ENCODE measurements at regions not wholly inside any gene's neighbourhood (a gene's known extent, or its start where the extent isn't known, plus 50 kb on each side); places are given as distances from the start of the nearest gene placed in this dataset.

DNA sequence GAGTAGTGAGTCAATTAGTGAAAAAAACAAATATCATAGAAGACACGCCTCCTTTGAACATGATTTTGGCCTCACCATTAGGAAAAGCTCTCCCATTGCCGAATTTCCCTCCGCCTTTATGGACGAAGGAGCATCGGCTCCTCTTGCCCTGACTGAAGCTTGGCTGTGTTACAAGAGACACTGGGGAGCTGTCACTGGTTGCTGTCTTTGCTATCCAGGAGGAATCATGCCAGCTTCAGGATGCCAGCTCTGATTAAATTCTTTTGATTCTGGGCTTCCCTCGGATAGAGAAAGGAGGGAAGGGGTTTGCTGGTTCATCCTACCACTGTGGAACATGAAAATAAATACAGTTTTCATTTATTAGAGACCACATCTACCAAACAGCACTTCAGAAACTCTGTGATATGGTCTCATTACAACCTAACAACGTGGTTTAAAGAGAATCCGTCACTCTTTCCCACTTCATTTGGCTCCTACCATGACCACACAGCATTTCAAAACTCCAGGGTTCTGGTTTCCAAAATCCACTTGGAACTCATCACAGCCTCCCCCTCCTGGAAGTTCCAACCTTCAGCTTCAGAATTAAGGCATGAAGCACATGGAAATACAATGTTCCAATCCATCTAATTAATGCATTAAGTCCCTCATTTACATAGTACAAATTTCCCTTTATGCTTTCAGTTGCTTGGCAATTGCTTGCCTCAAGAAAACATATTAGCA, 446.0 kb downstream of the EFNB2 start:
- CTCF ChIA-PET (ENCODE audit: partially characterized antibody) = interaction anchor here (0.6 to 1.5 kb wide), 3 partner anchors 9 to 1518 kb away, joined by 3 to 4 read pairs (median 3); no protein-coding TSS in a partner anchor

More for the DNA sequence above, 446.0 kb downstream of the EFNB2 start:
- H3K27me3 ChIP-seq (replicated peaks in 1 of 4; ENCODE audit: control insufficient read depth in 3 of 4, extremely low read depth in 1 of 4, insufficient read depth in 3 of 4, low read length in 3 of 4) = no peaks in the 10 kb centered on the region
- H3K4ac ChIP-seq (replicated peaks; ENCODE audit: insufficient read length, low read depth, low read length) = no peak overlapping the region
- no peaks in the 10 kb centered on the region for H3K79me1 ChIP-seq (ENCODE audit: low read depth, low read length)
- TF ChIP-seq SIRT6 (IDR thresholded peaks at IDR 0.05; ENCODE audit: low read length) = no peak
- no peak for TF ChIP-seq EZH2 (IDR thresholded peaks at IDR 0.05; ENCODE audit: low read depth, low read length, severe bottlenecking)
- no peak for TF ChIP-seq ZNF274 (IDR thresholded peaks at IDR 0.05; ENCODE audit: borderline replicate concordance, extremely low read depth, low read length)
- no peak for TF ChIP-seq TAF1 (IDR thresholded peaks at IDR 0.05; ENCODE audit: low read depth, low read length)
- no peak for TF ChIP-seq BRCA1 (IDR thresholded peaks at IDR 0.05; ENCODE audit: low read depth, low read length)
- no peak for TF ChIP-seq FOSL1 (IDR thresholded peaks at IDR 0.05; ENCODE audit: insufficient read depth, low read depth, low read length)
- TF ChIP-seq ASH2L (IDR thresholded peaks at IDR 0.05; ENCODE audit: low read length) = no peak
- no peak for TF ChIP-seq PHF8 (conservative IDR thresholded peaks at IDR 0.05; ENCODE audit: low read depth, low read length)
- TF ChIP-seq POLR2AphosphoS5 (IDR thresholded peaks at IDR 0.05; ENCODE audit: low read depth, low read length) = no peak
- TF ChIP-seq BCL11A (IDR thresholded peaks at IDR 0.05; ENCODE audit: low read depth in 2 of 2, low read length in 2 of 2) = no peak
- TF ChIP-seq CEBPB (IDR thresholded peaks at IDR 0.05; ENCODE audit: low read depth, low read length) = no peak
- TF ChIP-seq HDAC6 (IDR thresholded peaks at IDR 0.05; ENCODE audit: low read depth, low read length) = no peak
- TF ChIP-seq SUZ12 (IDR thresholded peaks at IDR 0.05; ENCODE audit: low read length) = no peak
- no peak overlapping the region for H4K91ac ChIP-seq (replicated peaks; ENCODE audit: insufficient read length, low read length)
- no peak overlapping the region for H3K4me3 ChIP-seq (ENCODE audit: extremely low read depth in 1 of 4, insufficient read depth in 2 of 4, low read depth in 3 of 4, low read length in 4 of 4)
- no peak overlapping the region for H4K8ac ChIP-seq (ENCODE audit: extremely low read depth, insufficient read depth, low read length)
- H3K14ac ChIP-seq (ENCODE audit: insufficient read length) = no peak overlapping the region
- H3K9ac ChIP-seq (replicated peaks in 1 of 4; ENCODE audit: extremely low read depth in 1 of 4, low read depth in 3 of 4, low read length in 3 of 4) = no peak overlapping the region
- FAIRE-seq (no peak), DNase-seq (ENCODE audit: low read depth in 1 of 2, low spot score in 2 of 2) (no peak)
- H3K27ac ChIP-seq (ENCODE audit: low read depth, low read length) = no peak overlapping the region
- H2BK12ac ChIP-seq (ENCODE audit: low read depth, low read length) = no peak overlapping the region
- no peak overlapping the region for H2BK15ac ChIP-seq (ENCODE audit: low read length)
- no peaks in the 10 kb centered on the region for H3K9me3 ChIP-seq (ENCODE audit: insufficient read depth in 2 of 2, low read depth in 1 of 2, low read length in 1 of 2)
- H2BK5ac ChIP-seq (ENCODE audit: low read depth, low read length) = no peak overlapping the region
- H3K36me3 ChIP-seq (ENCODE audit: control insufficient read depth in 2 of 4, insufficient read depth in 4 of 4, low read length in 3 of 4) = no peaks in the 10 kb centered on the region
- no peaks in the 10 kb centered on the region for H4K20me1 ChIP-seq (replicated peaks in 1 of 2; ENCODE audit: control insufficient read depth in 1 of 2, insufficient read depth in 2 of 2, low read length in 2 of 2)
- peaks cover 0 to 3% (median 0%) of the 10 kb centered on the region in 4 experiments; a peak in 2 of 7 replicates for H3K4me1 ChIP-seq (replicated peaks in 1 of 4; ENCODE audit: control insufficient read depth in 3 of 4, insufficient read depth in 4 of 4, low read length in 3 of 4)
- POLR2A ChIA-PET (ENCODE audit: partially characterized antibody) = no interaction called here
- H3K56ac ChIP-seq (replicated peaks; ENCODE audit: insufficient read length, low read depth, low read length) = no peak overlapping the region
- H3K79me2 ChIP-seq (ENCODE audit: control insufficient read depth in 1 of 2, insufficient read depth in 2 of 2, low read length in 2 of 2) = no peaks in the 10 kb centered on the region
- H3K23ac ChIP-seq (ENCODE audit: insufficient read length) = no peak overlapping the region
- H3K4me2 ChIP-seq (ENCODE audit: insufficient read depth in 1 of 2, low read depth in 2 of 2, low read length in 2 of 2) = no peak overlapping the region
- H2BK120ac ChIP-seq (replicated peaks; ENCODE audit: low read depth, low read length) = no peak overlapping the region
- H4K5ac ChIP-seq (ENCODE audit: insufficient read length, low read depth, low read length) = no peak overlapping the region
- H3K23me2 ChIP-seq (ENCODE audit: low read depth, low read length) = no peaks in the 10 kb centered on the region
- H2AK5ac ChIP-seq (ENCODE audit: low read depth, low read length) = no peak overlapping the region
- H2AFZ ChIP-seq (ENCODE audit: low read length) = no peak overlapping the region
- WGBS, 2 experiments (ENCODE audit: extremely low coverage in 1 of 2, insufficient coverage in 1 of 2, insufficient read length in 1 of 2, insufficient replicate concordance in 2 of 2, low coverage in 1 of 2, low lambda C conversion rate in 2 of 2, missing lambda C conversion rate in 1 of 2) = 92% methylated on average over 8 of the region's 8 CpGs; no CpG with 5 or more reads in 1 of the 2 experiments
- no peak overlapping the region for H3K18ac ChIP-seq (ENCODE audit: extremely low read depth, low read length)
- H2BK20ac ChIP-seq (ENCODE audit: low read length) = no peak overlapping the region
